HG03196 (cell line): ENCODE measurements at regions not wholly inside any gene's neighbourhood (a gene's known extent, or its start where the extent isn't known, plus 50 kb on each side); places are given as distances from the start of the nearest gene placed in this dataset.

ENCODE experiments used
- ATAC-seq: cut with Tn5 transposase; IDR thresholded peaks from one replicate; pipeline ENCODE4 v1.9.1; 2021; ENCODE audit not compliant: unreplicated experiment

DNA sequence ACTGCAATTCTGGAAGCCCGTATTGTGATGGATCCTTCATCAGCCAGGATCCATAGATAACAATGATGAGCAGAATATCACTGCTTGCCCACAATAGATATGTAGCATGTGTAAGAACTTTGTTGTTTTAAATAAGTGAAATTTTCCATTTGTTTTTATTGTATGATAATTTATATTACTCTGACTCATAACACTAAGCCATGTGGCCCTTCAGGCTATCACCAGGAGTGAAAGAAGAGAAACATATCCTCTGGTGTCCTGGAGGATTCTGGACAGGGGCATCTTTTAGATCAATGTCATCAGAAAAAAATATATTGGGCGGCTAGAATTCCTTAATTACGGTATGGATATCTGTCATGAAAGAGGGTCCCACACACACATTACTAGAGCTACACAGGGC, 167.5 kb downstream of the SLC6A15 start:
- no peak for ATAC-seq

DNA sequence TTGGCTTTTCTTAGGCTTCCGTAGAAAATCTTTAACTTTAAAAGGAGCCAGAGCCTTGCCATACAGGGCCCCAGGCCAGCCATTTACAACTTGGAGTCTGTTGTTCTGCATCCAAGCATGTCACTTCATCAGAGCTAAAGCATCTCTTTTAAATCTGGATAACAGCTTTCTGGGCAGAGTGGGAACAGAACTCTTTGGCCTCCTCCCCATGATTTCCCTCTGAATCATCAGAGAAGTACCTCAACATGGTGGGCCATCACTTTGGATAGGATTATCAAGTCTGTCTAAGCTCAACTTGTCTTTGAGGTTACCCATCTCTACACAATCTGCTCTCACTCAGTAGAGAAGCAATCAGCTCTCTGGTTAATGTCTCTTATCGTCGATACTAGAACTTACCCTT, 170.9 kb downstream of the SLC6A15 start:
- ATAC-seq: no peak

DNA sequence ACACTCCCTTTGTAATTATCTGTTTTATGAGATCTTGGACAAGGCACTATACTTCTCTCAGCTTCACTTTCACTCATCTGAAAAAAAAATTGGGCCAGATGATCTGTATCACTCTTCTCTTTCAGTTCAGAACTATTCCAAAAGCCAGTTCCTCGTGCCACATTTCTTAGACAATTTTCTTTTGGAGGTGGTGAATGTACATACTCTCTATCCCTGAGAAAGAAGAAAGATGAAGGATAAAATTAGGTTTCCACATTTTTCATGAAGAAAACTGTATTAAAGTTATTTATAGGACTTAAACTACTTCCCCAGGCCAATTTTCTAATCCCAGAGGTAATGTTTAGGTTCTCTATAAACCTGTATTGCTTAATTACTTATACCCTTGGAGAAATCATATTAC, 171.6 kb downstream of the SLC6A15 start:
- ATAC-seq: no peak

DNA sequence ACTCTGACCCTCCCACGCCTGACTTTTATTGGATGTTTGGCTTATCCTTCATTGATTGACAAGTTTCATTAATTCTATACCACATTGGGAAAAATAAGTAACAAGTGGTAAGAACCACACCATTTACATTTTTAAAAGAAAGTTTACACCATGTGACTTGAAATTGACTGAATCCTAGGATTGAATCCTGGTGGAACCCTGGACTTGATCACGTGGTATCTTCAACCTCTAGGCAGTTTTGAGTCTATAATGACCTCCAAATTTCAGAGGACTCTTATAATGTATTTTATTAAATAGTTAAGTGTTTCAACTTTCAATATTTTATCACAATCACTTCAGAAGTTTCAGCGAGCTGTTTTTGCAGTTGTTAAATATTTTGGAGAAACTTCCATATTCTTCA, 172.0 kb downstream of the SLC6A15 start:
- no peak for ATAC-seq

DNA sequence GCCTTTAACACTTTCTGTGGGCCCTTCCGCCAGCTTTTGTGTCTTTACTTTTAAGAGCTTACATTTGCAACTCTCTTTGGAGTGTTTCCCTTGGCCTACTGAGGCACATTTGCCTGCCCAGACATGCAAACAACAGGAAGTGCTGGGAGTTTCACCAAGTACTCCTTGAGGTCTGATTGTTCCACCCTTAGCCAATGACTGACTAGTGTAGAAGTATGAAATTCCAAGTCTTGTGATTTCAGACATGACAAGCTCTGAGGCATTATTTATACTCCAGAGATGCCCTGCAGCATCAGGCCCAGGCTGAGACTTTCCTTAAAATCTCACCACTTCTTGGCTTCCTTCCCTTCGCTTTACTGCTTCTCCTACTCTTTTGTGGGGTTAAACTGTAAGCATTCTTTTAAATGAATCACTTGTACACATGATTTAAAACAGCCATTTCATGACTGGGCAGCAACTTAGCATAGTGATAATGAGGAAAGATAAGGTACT, 174.1 kb downstream of the SLC6A15 start:
- no peak for ATAC-seq

DNA sequence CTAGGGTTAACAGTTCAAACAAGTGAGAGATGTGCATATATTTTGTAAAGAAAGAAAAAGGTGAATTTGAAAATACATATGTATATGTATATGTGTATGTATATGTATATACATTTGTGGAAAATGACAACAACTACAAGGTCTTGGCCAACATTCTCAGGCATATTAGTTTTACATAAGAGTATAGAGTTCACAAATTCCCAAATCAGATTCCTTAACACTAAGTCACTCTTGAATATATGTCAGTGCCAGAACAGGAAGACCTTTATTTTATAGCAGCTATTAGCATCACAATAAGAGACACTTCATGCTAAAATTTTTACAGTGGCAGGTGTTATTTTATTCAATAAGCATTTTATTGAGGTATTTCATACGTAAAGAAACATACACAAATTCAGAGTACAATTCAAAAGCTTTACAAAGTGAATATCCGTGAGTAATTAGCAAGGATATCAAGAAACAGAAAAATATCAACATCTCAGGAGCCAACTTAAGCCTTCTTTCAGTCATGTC, 179.7 kb downstream of the SLC6A15 start:
- ATAC-seq: no peak

DNA sequence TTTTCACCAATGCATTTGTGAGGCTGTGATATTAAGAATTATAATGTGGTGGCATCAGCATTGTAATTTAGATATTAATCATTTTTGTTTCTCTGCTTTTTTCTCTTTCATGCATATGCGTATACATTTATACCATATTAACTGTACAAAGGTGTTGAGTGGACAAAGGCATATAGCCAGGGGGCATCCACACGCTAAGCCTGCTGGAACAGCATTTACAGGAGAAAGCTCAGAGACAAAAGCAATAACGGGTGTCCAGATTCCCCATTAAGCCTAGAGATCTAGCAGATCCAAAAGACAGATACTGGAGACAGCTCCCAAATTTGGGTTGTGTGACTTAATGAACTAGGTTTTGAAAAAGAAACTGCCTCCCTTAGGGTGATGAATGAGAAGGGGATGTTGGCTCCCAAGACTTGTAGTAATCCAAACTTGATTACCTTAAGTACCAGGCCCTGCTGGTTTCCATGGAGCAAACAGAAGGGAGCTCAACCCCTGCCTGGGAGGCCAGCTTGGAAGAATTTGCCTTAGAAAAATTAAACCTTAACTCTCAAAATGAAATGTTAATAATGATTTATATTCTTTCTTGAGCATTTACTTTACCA, 181.9 kb downstream of the SLC6A15 start:
- no peak for ATAC-seq

DNA sequence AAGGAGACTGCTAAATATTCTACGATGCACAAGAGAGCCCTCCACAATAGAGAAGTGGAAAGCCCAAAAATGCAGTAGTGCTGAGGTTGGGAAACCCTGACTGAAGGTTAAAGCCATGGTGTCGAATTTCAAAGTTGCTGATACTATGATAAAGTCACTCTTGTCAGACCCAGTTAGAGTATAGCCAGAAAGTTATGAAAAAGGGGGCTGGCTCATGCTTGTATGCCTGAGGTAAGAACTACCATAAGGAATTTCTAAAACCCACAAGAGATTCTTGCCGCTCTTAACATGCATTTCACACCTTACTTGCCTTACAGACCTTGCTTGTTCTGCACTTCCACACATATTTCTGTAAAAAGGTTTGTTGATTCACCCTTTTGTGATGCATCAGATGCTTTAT, 184.6 kb downstream of the SLC6A15 start:
- ATAC-seq: no peak

DNA sequence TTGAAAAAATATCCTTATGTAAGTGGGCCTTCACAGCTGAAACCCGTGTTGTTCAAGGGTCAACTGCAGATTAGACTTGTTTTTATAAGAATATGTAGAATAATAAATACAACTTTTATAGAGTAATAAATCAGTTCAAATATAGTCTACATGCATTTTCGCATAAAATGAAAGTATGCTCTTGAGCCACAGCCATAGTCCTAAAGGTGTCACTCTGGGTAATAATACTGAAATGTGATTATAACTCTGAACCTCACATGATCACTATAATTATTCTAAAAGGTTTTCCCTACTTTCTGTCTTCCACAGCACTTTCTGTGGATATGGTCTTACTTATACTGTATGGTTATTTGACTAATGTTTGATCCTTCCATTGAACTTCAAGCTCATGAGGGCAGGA, 185.8 kb downstream of the SLC6A15 start:
- ATAC-seq: no peak

DNA sequence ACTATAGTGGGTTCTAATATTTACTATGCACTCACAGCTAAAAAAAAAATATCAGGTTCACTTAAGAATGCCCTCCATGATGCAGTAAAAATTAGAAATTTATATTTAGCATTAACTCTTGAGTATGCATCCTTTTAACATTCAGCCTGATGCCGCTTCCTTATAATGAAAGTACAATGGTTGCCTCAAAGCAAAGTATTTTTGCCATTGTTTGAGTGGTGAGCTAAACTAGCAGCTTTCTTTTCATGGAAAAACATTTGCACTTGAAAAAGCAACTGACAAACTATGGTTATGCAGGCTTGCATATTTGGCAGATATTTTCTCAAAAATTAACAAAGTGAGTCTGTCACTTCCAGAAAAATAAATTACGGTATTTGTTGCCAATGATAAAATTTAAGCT, 188.6 kb downstream of the SLC6A15 start:
- ATAC-seq: no peak

DNA sequence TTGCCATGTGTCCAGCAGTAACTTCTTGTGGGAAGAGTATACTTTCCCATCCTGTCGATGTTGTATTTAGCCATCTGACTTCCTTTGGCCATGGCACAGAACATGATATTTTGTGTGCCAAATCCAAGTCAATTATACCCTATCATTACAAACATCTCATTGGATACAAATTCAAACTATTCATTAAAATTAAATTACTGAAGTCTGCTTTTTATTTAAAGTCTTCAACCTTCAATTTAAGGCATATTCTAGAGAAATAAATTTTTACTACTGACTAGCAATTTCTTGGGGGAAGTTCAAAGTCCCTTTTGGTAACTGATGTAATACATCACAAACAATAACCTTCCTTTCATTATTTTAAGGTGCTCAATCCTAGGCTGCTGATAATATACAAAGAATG, 192.6 kb downstream of the SLC6A15 start:
- no peak for ATAC-seq

DNA sequence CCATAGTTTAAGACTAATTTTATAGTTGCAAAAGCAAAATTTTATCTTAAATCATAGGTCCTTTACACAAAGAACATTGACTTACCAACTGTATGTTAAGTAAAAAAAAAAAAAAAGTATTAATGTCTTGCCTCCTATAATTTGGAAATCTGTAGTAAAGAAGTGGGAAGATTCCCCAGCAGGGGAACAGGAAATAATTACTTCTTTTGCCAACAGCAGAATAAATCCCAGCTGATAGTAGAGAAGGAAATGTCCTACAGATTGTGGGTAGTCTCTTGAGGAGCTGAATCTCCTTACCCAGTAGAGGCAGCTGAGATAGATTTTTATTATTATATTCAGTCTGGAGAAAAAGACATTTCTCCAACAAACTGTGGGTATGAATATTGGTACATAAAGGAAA, 193.7 kb downstream of the SLC6A15 start:
- no peak for ATAC-seq

DNA sequence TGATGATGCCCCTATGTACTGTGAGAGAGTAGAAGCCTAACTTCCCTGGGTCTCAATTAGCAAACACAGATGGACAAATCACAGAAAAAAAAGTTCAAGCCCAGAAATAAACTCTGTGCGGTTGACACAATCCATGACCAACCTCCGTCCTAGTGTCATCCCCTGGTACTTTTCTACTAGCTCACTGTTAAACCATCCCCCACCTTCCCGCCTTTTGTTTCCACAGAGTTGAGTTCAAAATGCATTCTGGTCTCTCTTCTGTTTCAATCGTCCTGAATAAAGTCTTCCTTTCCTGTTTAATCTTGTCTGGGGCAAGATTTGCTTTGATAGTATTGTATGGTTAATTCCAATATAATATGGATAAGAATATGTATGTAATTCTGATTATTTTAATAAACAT, 199.9 kb downstream of the SLC6A15 start:
- no peak for ATAC-seq

DNA sequence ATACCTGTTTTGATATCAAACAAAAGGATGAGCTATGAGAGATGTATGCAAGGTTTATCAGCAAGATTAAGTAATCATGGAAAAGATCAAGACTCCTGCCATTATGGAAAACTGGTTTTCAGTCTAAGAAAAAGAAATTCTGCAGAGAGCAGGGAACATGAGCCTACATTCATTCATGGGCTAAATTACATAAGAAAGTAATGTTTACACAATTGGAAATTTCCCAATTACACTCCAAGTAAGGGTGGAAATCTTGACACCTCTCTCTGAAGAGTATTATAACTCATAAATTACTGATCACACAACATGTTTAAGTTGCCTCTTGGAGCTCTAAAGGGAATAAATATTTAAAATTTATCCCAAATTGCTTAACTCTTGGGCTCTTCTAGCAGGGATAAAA, 206.2 kb downstream of the SLC6A15 start:
- no peak for ATAC-seq

DNA sequence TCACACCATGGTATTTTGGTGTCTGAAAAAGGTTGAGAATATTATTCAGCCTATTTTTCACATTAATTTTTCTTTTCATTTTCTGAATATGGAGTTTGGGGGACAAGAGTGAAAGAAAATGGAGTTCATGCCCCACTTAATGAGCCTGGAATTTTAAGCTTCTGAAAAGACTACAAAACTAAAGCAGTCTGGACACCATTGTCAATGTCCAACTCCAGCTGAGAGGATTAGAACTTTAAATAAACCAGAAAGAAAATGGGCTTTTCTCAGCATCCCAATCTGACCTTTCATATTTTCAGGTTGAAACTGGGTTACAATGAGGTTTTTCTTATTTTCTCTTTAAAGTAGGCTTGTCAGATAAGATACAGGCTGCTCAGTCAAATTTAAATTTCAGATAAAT, 207.7 kb downstream of the SLC6A15 start:
- no peak for ATAC-seq

DNA sequence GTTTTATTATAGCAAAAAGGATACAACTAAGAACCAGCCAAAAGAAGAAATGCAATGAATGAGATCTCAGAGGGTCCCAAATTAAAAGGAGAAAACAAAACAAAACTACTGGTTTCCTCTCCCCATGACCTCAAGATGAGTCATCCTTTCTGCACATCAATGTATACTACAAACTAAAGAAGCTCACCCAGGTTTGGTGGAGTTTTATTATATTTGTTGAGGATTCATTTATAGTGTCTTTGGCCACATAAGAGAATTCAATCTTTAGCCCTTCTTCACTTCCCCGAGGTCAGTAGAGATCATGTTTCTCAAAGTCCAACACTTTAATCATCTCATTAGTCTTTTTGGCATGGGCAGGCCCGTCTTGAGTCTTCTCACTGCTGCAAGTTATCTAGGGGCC, 210.6 kb downstream of the SLC6A15 start:
- no peak for ATAC-seq

DNA sequence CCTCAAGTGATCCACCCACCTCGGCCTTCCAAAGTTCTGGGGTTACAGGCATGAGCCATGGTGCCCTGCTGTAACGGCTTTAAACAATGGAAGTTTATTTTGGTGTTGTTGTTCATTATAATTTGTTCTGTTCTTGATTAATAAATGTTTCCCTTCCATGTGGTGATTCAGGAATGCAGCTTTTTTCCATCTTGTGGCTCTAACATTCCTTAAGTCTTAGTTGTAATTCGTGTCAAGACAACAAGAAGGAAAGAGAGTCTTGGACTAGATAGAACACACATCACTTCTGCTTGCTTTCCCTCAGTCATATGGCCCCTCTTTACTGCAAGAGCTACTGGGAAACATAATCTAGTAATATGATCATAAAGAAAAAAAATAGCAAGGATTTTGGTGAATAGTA, 211.6 kb downstream of the SLC6A15 start:
- no peak for ATAC-seq

DNA sequence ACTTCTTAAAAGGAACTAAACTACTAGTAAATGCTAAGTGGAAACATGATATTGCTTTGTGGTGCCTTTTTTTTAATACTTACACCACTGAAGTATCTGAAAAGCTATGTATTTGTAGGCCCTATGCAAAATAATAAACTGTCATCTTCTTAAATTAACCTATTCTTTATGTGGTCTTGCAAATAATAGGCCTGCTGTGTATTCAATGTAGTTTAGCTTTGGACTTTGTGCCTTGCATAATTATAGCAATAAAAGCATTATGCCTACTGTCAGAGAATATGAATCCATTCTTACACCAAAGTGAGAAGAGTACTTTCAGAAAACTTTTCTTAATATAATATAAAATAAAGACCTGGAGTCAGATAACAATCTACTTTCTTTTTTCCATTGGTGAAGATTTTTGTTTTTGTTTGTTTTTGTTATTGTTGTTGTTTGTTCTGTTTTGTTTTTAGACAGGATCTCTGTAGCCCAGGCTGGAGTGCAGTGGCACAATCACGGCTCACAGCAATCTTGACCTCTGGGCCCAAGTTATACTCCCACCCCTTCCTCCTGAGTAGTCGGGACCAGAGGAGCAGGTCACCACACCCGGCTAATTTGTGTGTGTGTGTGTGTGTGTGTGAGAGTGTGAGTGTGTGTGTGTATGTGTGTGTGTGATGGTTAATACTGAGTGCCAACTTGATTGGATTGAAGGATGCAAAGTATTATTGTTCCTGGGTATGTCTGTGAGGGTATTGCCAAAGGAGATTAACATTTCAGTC, 213.8 kb downstream of the SLC6A15 start:
- no peak for ATAC-seq

DNA sequence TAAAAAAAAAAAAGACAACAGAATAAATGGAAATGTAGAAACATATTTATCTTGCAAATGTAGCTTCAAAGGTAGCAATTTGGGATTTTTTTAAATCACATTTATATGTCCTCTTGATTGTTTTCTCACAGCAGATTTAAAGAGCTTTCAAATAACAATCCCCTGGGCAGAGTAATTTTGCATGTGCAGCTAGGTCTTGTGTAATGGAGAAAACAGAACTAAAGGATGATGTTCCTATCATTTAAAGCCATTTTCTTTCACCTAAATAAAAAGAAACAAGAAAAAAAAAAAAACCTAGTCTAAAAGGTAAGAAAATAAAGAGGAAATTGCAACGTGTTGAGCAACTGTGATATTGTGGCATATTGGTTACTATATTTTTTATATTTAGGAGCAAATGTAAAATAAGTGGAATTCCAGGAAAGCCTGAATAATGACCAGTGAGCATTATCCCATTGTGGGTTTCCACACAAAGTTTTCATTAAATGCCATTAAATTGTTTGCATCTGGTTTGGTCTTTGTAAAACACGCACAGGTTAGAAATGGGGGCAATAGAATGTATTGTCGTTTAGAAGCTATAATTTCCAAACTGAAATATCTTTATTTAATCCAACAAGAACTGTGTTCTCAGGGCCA, 215.6 kb downstream of the SLC6A15 start:
- no peak for ATAC-seq

DNA sequence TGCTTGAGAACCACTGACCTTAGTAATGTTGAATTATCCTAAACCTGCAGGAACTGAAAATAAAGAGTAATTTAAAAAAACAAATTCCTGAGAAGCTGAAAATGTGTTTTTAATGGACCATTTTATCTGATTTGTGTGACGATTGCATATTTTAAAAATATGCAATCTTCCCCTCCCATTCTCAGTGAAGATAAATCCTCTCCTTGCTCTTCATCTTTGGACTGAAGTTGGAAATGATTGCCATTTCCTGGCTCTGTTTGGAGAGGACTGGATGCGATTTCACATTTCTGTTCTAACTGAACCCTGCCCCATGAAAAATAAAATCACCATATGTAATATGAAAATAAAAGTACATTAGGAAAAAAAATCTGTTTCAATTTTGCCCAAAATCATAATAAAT, 216.3 kb downstream of the SLC6A15 start:
- no peak for ATAC-seq

DNA sequence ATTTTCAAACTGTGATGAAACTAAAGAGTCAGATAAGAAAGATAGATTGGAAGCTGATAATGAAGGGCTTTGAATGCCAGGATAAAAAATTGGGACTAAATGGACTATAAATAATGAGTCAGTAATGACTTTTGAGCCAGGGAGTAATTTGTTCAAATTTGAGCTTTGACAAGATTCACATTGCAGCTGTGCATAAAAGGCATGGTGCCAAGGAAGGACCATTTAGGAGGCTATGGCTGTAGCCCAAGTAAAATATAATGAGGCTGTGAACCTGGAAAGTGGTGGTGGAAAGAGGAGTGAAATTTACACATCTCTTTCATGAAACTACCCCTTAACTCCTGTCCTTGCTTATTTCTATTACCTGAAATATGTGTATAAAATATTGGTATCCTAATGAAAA, 218.5 kb downstream of the SLC6A15 start:
- no peak for ATAC-seq

DNA sequence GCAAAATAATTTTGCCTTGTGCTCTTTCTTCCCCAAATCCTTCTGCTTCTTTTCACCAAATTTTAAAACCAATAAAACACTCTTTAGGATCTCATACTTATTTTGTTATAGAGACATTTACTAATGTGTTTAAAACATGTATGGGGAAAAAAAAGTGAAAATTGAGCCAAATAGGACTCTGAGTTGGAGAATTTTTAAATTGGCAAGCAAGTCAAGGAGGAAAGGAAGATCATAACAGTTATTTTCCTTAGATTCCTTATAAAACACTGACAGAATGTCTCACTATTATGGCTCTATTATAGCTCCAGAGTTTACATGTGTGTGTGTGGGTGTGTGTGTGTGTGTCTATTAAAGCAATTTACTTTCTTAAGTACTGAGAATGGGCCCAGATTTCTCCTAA, 220.5 kb downstream of the SLC6A15 start:
- ATAC-seq: no peak
